HepG2 (cell line): ENCODE measurements at regions not wholly inside any gene's neighbourhood (a gene's known extent, or its start where the extent isn't known, plus 50 kb on each side); places are given as distances from the start of the nearest gene placed in this dataset.

ENCODE experiments used
- ATAC-seq: fragments of 200-7000 bp; cut with Tn5 transposase; 3 replicates; pipeline ENCODE4 v1.9.1; 2020; ENCODE audit warnings: mild to moderate bottlenecking, moderate library complexity
- BruUV-seq: library from RNA; stranded (reverse); fragments of 400-500 nt; replicated peaks from 2 replicates; lab custom pipeline; 2021; lab: Mats Ljungman, UMichigan
- CTCF ChIA-PET: fragments of 300-600 bp; formaldehyde crosslinking; extraction: SDS; loops from one replicate; lab custom pipeline; 2021; ENCODE audit warnings: low total read pairs, inconsistent platforms, low intra/inter-chr PET ratio; lab: Yijun Ruan, JAX
- POLR2A ChIA-PET: fragments of 350-600 bp; sonication (Branson Sonifier 250); formaldehyde crosslinking; loops from one replicate; lab custom pipeline; 2020; ENCODE audit warnings: antibody characterized with exemption, inconsistent platforms; lab: Yijun Ruan, JAX
- DNase-seq: peaks from one replicate; pipeline ENCODE4 v3.0.0-alpha.2; 2015; ENCODE audit warnings: low spot score
- FAIRE-seq: peaks from 3 replicates; lab custom pipeline; 2011; peaks lifted over from hg19 to GRCh38; lab: Jason Lieb, UNC
- H2AFZ ChIP-seq: one replicate; pipeline ENCODE4 v1.6.1; 2011; ENCODE audit warnings: low read length, inconsistent platforms
- H3K27ac ChIP-seq: fragments of 300-600 bp; 3 replicates; pipeline ENCODE4 v1.8.0; 2011; ENCODE audit warnings: mixed run types, mild to moderate bottlenecking, mixed read lengths, low read length, inconsistent platforms; ENCODE audit not compliant: insufficient read depth; ENCODE audit errors: extremely low read length
- H3K27me3 ChIP-seq, 2 experiments: fragments of 200-600 bp in 1 of 2; 2 replicates in 1 of 2; 3 replicates in 1 of 2; pipeline versions ENCODE4 v1.6.0 to v1.8.0; 2011; ENCODE audit warnings: low read length in 2 of 2, mild to moderate bottlenecking in 2 of 2, moderate library complexity in 2 of 2, inconsistent platforms in 1 of 2; ENCODE audit not compliant: insufficient read depth in 2 of 2, control insufficient read depth in 1 of 2
- H3K36me3 ChIP-seq, 2 experiments: fragments of 200-600 bp in 1 of 2; replicated peaks in 1 of 2; 2 replicates in 1 of 2; 3 replicates in 1 of 2; pipeline versions ENCODE4 v1.5.1 to v1.8.0; 2011; ENCODE audit warnings: low read length in 2 of 2, inconsistent platforms in 1 of 2; ENCODE audit not compliant: insufficient read depth in 2 of 2, control insufficient read depth in 1 of 2
- H3K4me1 ChIP-seq: 2 replicates; pipeline ENCODE4 v1.5.1; 2012; ENCODE audit warnings: low read length, inconsistent platforms; ENCODE audit not compliant: insufficient read depth
- H3K4me2 ChIP-seq: 2 replicates; pipeline ENCODE4 v1.6.0; 2011; ENCODE audit warnings: low read depth, low read length, inconsistent platforms
- H3K4me3 ChIP-seq, 3 experiments: fragments of 200-600 bp in 1 of 3; sonication (generic), shearing (Covaris generic) in 1 of 3; replicated peaks in 1 of 3; 2 replicates each; pipeline ENCODE4 v1.5.1; 2011 to 2016; ENCODE audit warnings: low read length in 3 of 3, inconsistent platforms in 2 of 3, low read depth in 2 of 3, mild to moderate bottlenecking in 2 of 3, control low read depth in 1 of 3, mixed read lengths in 1 of 3; ENCODE audit not compliant: insufficient read depth in 1 of 3
- H3K79me2 ChIP-seq: one replicate; pipeline ENCODE4 v1.6.1; 2011; ENCODE audit warnings: low read length, inconsistent platforms; ENCODE audit not compliant: insufficient read depth
- H3K9ac ChIP-seq: 2 replicates; pipeline ENCODE4 v1.6.0; 2011; ENCODE audit warnings: mild to moderate bottlenecking, low read depth, low read length, inconsistent platforms; ENCODE audit not compliant: insufficient read depth
- H3K9me3 ChIP-seq: 2 replicates; pipeline ENCODE4 v1.5.1; 2012; ENCODE audit warnings: mild to moderate bottlenecking, low read length
- H4K20me1 ChIP-seq: 2 replicates; pipeline ENCODE4 v1.6.0; 2011; ENCODE audit warnings: inconsistent platforms, mild to moderate bottlenecking, low read length, moderate library complexity; ENCODE audit not compliant: insufficient read depth
- ATF7 ChIP-seq, 2 experiments: fragments of 450-650 bp in 1 of 2; sonication (generic) in 1 of 2; formaldehyde crosslinking in 1 of 2; IDR thresholded peaks; 2 replicates each; pipeline versions ENCODE4 v1.4.0 to v1.6.1; 2016 to 2020; ENCODE audit warnings: antibody characterized with exemption in 1 of 2, mild to moderate bottlenecking in 1 of 2, missing genetic modification reagents in 1 of 2
- CCDC6 ChIP-seq: sonication (generic); formaldehyde crosslinking; IDR thresholded peaks from 2 replicates; pipeline ENCODE4 v1.8.1; 2022; ENCODE audit warnings: mild to moderate bottlenecking, missing genetic modification reagents, moderate library complexity
- DNMT3B ChIP-seq: conservative IDR thresholded peaks from 2 replicates; pipeline ENCODE4 v1.6.1; 2016; ENCODE audit warnings: missing biosample characterization, control low read depth
- HDAC1 ChIP-seq: sonication (generic); formaldehyde crosslinking; IDR thresholded peaks from 2 replicates; pipeline ENCODE4 v1.5.1; 2020; ENCODE audit warnings: mild to moderate bottlenecking, missing genetic modification reagents
- KLF12 ChIP-seq: sonication (generic); formaldehyde crosslinking; IDR thresholded peaks from 2 replicates; pipeline ENCODE4 v1.4.0; 2020; ENCODE audit warnings: missing genetic modification reagents, borderline replicate concordance
- SATB2 ChIP-seq: sonication (generic); formaldehyde crosslinking; IDR thresholded peaks from 2 replicates; pipeline ENCODE4 v1.5.0; 2020; ENCODE audit warnings: missing genetic modification reagents
- SIN3A ChIP-seq: IDR thresholded peaks from 2 replicates; pipeline ENCODE4 v1.6.1; 2011; ENCODE audit warnings: low read depth, mild to moderate bottlenecking, control low read depth, low read length, borderline replicate concordance
- TEAD3 ChIP-seq: optimal IDR thresholded peaks from 2 replicates; pipeline ENCODE3; 2016; ENCODE audit warnings: borderline replicate concordance
- TEF ChIP-seq: sonication (generic); formaldehyde crosslinking; IDR thresholded peaks from 2 replicates; pipeline ENCODE4 v1.5.0; 2020; ENCODE audit warnings: missing genetic modification reagents
- ZNF670 ChIP-seq: sonication (generic); formaldehyde crosslinking; IDR thresholded peaks from 2 replicates; pipeline ENCODE4 v1.8.0; 2022; ENCODE audit warnings: mild to moderate bottlenecking, missing genetic modification reagents, borderline replicate concordance
- WGBS: methylation state at CpG from one replicate; pipeline ENCODE4 v1.1.6; 2017; ENCODE audit warnings: low lambda C conversion rate; 5-methylcytosine and 5-hydroxymethylcytosine counted together
- in situ Hi-C: cut with HindIII; loops from 2 replicates; pipeline ENCODE4 v1.10.0; 2017; ENCODE audit warnings: low pct_unique_long_range_greater_than_20kb; ENCODE audit not compliant: extremely low pct_ligation_motif_present
- intact Hi-C: fragments of 100-400 bp; cut with micrococcal nuclease; formaldehyde crosslinking; loops from one replicate; pipeline ENCODE4 v1.10.0; 2022; ENCODE audit not compliant: unreplicated experiment

GRCh38 chr1:34396042-34396441 lies 219.3 kb downstream of the C1orf94 start (continued):
- TF ChIP-seq CCDC6 (CRISPR knock-in tag): no peak

DNA sequence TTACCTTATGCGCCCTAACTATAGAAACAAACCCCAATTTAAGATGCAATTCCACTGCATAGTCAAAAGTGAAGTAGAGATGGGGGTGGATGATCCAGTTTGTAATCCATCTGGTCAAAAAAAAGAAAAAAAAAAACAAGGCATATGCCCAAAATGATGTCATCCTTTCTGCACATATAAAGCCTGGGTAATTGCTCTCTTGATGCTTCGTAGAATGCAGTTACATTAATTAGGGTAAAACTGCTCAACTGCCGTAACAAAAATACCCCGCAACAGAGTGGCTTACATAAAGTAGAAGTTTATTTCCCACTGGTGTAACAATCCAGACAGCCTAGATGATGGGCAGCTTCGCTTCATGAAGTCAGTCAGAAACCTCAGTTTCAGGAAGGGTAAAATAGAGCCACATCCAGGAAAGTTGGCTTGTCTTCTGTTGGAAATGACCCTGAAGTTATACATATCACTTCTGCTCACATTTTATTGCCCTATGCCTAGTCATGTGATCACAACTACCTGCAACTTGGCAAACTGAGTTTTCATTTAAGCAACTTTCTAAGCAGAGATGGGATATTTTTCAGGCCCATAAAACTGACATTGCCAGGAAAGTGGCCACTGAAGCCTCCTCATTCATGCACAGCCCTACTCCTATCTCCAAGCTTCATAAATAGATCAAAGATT lies 221.7 kb downstream of the C1orf94 start:
- CTCF ChIA-PET: no interaction called here
- H2AFZ ChIP-seq: no peak overlapping the region
- H3K4me3 ChIP-seq: no peak overlapping the region
- in situ Hi-C loops (no loop called here), intact Hi-C loops (no loop called here)
- POLR2A ChIA-PET: no interaction called here
- no TSS peak for BruUV-seq
- H3K27me3 ChIP-seq: no peaks in the 10 kb centered on the region
- FAIRE-seq (no peak), DNase-seq (no peak), ATAC-seq (no peak)
- no peaks in the 10 kb centered on the region for H3K79me2 ChIP-seq
- no peak overlapping the region for H3K27ac ChIP-seq
- H3K36me3 ChIP-seq: no peaks in the 10 kb centered on the region
- no peaks in the 10 kb centered on the region for H3K4me1 ChIP-seq
- H4K20me1 ChIP-seq: no peaks in the 10 kb centered on the region
- peaks cover 9% of the 10 kb centered on the region; the same call in 1 of the 2 replicates for H3K9me3 ChIP-seq
- H3K4me2 ChIP-seq: no peak overlapping the region
- no peak for TF ChIP-seq TEAD3 (CRISPR knock-in tag)
- TF ChIP-seq KLF12: no peak
- TF ChIP-seq TEF (CRISPR knock-in tag): no peak
- peak; percentile 82 for TF ChIP-seq ATF7 (IDR thresholded peaks at IDR 0.05)
- TF ChIP-seq ATF7 (CRISPR knock-in tag; IDR thresholded peaks at IDR 0.05): no peak
- no peak for TF ChIP-seq SIN3A
- TF ChIP-seq ZNF670 (CRISPR knock-in tag): no peak
- no peak for TF ChIP-seq HDAC1 (CRISPR knock-in tag)
- TF ChIP-seq SATB2: no peak
- no peak for TF ChIP-seq DNMT3B (CRISPR knock-in tag)
- H3K9ac ChIP-seq: no peak overlapping the region
- 11% methylated on average over 5 of the region's 5 CpGs for WGBS
